ENCODE measurements at regions not wholly inside any gene's neighbourhood (a gene's known extent, or its start where the extent isn't known, plus 50 kb on each side); places are given as distances from the start of the nearest gene placed in this dataset.

DNA sequence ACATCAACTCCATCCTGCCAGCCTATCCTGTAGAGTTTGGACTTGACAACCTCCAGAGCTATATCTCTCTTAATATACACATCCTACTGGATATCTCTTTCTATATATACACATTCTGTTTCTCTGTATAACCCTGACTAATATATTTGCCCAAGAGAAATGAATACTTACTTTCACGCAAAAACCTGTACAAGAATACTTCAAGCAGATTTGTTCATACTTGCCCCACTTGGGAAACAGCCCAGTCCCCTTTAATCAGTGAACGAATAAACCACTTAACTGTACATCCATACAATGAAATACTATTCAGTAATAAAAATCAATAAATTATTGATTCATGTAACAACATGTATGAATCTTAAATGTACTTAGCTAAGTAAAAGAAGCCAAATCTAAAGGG, 251.1 kb upstream of the PHYHIPL start:
- no TSS peak for BruUV-seq (replicated peaks)
- no CpG with 5 or more reads among the region's 2 CpGs for WGBS, 2 experiments (ENCODE audit: extremely low coverage in 2 of 2, insufficient read length in 1 of 2)
- CTCF ChIA-PET, result no interaction called here

More for the DNA sequence above, 251.1 kb upstream of the PHYHIPL start:
- POLR2A ChIA-PET (ENCODE audit: unreplicated experiment), result no interaction called here
- Histone ChIP-seq H2AFZ (replicated peaks; ENCODE audit: low read length, poor library complexity) (no peak overlapping the region), H3K27ac (ENCODE audit: insufficient read depth, low read length) (no peak overlapping the region), H3K9me3 (ENCODE audit: control insufficient read depth, insufficient read depth, low read length) (no peaks in the 10 kb centered on the region), H4K8ac (ENCODE audit: low read depth in 2 of 2, low read length in 2 of 2) (no peak overlapping the region), H2AK5ac (ENCODE audit: low read depth, low read length) (no peak overlapping the region), H3K36me3 (ENCODE audit: control insufficient read depth, insufficient read depth, low read length) (no peaks in the 10 kb centered on the region), H3K23ac (ENCODE audit: low read depth, low read length) (no peak overlapping the region), H3K27me3 (ENCODE audit: control insufficient read depth, insufficient read depth, low read length) (no peaks in the 10 kb centered on the region), H2BK20ac (ENCODE audit: low read depth, low read length) (no peak overlapping the region), H2BK5ac (ENCODE audit: low read depth, low read length, poor library complexity, severe bottlenecking) (no peak overlapping the region), H4K5ac (ENCODE audit: low read depth, low read length) (no peak overlapping the region), H4K20me1 (ENCODE audit: insufficient read depth, low read length) (no peaks in the 10 kb centered on the region), H3K9me1 (ENCODE audit: insufficient read depth, low read length) (no peaks in the 10 kb centered on the region), H4K91ac (ENCODE audit: insufficient read depth, low read depth, low read length) (no peak overlapping the region), H3K9ac (ENCODE audit: low read depth, low read length) (no peak overlapping the region), H3K79me1 (ENCODE audit: low read depth in 1 of 2, low read length in 2 of 2) (no peaks in the 10 kb centered on the region), H3K4me2 (ENCODE audit: low read depth, low read length) (no peak overlapping the region), H2AK9ac (replicated peaks; ENCODE audit: low read depth, low read length, poor library complexity) (no peak overlapping the region), H3K56ac (ENCODE audit: extremely low read depth, insufficient read depth, low read length) (no peak overlapping the region), H3K4ac (ENCODE audit: low read depth, low read length) (no peak overlapping the region), H2BK120ac (ENCODE audit: low read depth, low read length) (no peak overlapping the region), H2BK15ac (ENCODE audit: low read depth, low read length) (no peak overlapping the region), H3K14ac (replicated peaks; ENCODE audit: low read depth, low read length) (no peak overlapping the region), H3K18ac (ENCODE audit: low read depth, low read length) (no peak overlapping the region), H3K4me3 (ENCODE audit: insufficient read depth, low read depth, low read length) (no peak overlapping the region), H3K4me1 (ENCODE audit: control insufficient read depth, insufficient read depth, low read length) (no peaks in the 10 kb centered on the region)
- TF ChIP-seq MAFK (IDR thresholded peaks at IDR 0.05; ENCODE audit: low read depth, low read length), result no peak
- no peak for TF ChIP-seq FOS (IDR thresholded peaks at IDR 0.05; ENCODE audit: low read depth, low read length)
- no peak for TF ChIP-seq CHD1 (IDR thresholded peaks at IDR 0.05; ENCODE audit: low read depth, low read length)
- TF ChIP-seq MXI1 (IDR thresholded peaks at IDR 0.05; ENCODE audit: borderline replicate concordance, low read depth, low read length), result no peak
- TF ChIP-seq RFX5 (IDR thresholded peaks at IDR 0.05; ENCODE audit: low read depth, low read length), result no peak
- TF ChIP-seq MAZ (IDR thresholded peaks at IDR 0.05; ENCODE audit: borderline replicate concordance, low read depth, low read length), result no peak
- TF ChIP-seq POLR2A (IDR thresholded peaks at IDR 0.05; ENCODE audit: low read depth, low read length), result no peak
- TF ChIP-seq, protein P1, sequence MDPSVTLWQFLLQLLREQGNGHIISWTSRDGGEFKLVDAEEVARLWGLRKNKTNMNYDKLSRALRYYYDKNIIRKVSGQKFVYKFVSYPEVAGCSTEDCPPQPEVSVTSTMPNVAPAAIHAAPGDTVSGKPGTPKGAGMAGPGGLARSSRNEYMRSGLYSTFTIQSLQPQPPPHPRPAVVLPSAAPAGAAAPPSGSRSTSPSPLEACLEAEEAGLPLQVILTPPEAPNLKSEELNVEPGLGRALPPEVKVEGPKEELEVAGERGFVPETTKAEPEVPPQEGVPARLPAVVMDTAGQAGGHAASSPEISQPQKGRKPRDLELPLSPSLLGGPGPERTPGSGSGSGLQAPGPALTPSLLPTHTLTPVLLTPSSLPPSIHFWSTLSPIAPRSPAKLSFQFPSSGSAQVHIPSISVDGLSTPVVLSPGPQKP (IDR thresholded peaks at IDR 0.05; ENCODE audit: borderline replicate concordance, low read depth, low read length), result no peak
- TF ChIP-seq, protein P2, sequence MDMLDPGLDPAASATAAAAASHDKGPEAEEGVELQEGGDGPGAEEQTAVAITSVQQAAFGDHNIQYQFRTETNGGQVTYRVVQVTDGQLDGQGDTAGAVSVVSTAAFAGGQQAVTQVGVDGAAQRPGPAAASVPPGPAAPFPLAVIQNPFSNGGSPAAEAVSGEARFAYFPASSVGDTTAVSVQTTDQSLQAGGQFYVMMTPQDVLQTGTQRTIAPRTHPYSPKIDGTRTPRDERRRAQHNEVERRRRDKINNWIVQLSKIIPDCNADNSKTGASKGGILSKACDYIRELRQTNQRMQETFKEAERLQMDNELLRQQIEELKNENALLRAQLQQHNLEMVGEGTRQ (IDR thresholded peaks at IDR 0.05; ENCODE audit: low read depth, low read length), result no peak
- no peak for TF ChIP-seq RAD21 (IDR thresholded peaks at IDR 0.05; ENCODE audit: low read length)
- TF ChIP-seq, protein P3, sequence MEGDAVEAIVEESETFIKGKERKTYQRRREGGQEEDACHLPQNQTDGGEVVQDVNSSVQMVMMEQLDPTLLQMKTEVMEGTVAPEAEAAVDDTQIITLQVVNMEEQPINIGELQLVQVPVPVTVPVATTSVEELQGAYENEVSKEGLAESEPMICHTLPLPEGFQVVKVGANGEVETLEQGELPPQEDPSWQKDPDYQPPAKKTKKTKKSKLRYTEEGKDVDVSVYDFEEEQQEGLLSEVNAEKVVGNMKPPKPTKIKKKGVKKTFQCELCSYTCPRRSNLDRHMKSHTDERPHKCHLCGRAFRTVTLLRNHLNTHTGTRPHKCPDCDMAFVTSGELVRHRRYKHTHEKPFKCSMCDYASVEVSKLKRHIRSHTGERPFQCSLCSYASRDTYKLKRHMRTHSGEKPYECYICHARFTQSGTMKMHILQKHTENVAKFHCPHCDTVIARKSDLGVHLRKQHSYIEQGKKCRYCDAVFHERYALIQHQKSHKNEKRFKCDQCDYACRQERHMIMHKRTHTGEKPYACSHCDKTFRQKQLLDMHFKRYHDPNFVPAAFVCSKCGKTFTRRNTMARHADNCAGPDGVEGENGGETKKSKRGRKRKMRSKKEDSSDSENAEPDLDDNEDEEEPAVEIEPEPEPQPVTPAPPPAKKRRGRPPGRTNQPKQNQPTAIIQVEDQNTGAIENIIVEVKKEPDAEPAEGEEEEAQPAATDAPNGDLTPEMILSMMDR (conservative IDR thresholded peaks at IDR 0.05; ENCODE audit: low read depth, low read length), result no peak
- TF ChIP-seq NFE2L2 (IDR thresholded peaks at IDR 0.05; ENCODE audit: low read depth, low read length), result no peak
- TF ChIP-seq SMC3 (IDR thresholded peaks at IDR 0.05; ENCODE audit: low read depth, low read length), result no peak
- no peak for TF ChIP-seq RCOR1 (IDR thresholded peaks at IDR 0.05; ENCODE audit: insufficient replicate concordance, low read length)
- TF ChIP-seq CEBPB (IDR thresholded peaks at IDR 0.05; ENCODE audit: low read depth, low read length), result no peak
- no peak for TF ChIP-seq BHLHE40 (IDR thresholded peaks at IDR 0.05; ENCODE audit: low read depth, low read length)
- ATAC-seq (ENCODE audit: low read depth) (no peak), DNase-seq (no peak)
- intact Hi-C loops (cut with micrococcal nuclease), result no loop called here
- dilution Hi-C loops (cut with HindIII; ENCODE audit: low sequenced_read_pairs, unreplicated experiment), result no loop called here
- in situ Hi-C loops (cut with MboI; ENCODE audit: low sequenced_read_pairs), result loop anchor here (10.0 kb wide), 1 partner anchor 501 kb away; no protein-coding TSS in a partner anchor
